HS-5 (cell line): ENCODE measurements at regions not wholly inside any gene's neighbourhood (a gene's known extent, or its start where the extent isn't known, plus 50 kb on each side); places are given as distances from the start of the nearest gene placed in this dataset.

Experiments used
- DNase-seq: peaks from one replicate; pipeline ENCODE4 v3.0.0-alpha.2; 2012; ENCODE audit warnings: low read depth

DNA sequence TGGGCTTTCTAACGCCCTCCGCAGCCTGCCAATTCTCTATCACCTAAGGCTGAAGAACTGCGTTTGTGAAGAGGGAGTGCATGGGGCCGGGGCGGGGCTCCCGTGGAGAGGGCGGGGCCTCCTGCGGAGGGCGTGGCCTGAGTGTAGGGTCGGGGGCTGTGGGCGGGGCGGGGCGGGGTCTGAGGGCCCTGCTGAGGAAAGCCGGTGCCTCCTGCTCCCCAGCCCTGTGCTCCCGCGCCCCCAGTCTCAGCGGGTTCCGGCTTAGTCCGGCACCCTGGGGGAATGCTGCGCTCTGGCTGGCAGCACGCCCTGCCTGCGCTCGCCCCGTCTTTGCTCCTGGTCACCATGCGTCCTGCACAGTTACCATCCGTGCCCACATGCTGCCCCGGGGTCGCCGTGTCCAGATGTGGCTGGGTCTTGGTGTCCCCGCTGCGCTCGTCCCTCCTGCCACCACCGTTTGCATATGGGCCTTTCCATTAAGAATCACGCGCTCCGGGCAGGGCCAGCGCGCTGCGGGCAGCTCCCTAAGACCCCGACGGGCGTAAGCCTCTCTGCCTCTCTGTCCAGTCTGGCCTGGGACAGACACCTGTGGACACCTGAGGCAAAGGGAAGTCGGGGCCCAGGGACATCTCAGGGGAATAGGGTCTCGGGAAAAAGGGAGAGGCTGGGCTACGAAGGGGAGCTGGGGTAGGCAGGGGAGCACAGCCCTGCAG lies 144.0 kb upstream of the RET start:
- DNase-seq = no peak

DNA sequence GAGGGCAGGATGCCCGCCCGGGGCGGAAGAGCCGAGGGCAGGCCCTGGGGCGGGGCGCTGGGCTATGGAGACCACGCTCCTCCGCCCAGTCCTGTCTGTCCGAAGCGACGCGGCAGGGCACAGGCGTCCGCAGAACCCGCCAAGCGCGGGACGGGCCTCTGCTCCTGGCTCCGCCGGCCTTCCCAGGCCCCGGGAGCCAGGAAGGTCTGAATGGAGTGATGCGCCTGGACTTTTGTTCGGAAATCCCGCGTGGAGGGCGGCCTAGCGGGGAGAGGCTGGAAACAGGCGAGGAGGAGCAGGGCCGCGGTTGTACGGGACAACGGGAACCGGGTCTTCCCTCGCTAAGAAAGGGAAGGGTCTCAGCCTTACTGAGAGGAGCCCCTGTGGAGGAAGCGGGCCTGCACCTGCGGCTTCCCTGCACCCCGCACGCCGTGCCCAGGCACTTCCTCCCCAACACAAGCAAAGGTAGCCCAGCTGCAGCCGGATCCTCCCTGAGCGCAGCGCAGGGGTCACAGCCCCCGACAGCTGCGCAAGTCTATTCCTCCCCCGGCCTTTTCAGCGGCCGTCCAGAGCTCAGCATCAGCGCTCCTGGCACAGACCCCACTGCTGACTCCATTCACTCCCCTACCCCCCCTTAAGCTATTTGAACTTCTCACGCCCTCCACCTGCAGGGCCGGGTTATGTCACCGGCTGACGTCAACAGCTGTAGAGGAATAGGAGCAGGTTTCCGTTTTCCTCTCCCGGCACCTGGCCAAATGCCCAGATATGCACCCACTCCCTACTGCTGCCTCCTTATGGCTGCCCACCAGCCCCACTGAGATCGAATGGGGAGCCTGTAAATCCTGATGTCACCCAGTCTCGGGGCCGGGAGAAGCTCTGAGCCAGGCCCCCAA lies 143.2 kb upstream of the RET start:
- DNase-seq = no peak

DNA sequence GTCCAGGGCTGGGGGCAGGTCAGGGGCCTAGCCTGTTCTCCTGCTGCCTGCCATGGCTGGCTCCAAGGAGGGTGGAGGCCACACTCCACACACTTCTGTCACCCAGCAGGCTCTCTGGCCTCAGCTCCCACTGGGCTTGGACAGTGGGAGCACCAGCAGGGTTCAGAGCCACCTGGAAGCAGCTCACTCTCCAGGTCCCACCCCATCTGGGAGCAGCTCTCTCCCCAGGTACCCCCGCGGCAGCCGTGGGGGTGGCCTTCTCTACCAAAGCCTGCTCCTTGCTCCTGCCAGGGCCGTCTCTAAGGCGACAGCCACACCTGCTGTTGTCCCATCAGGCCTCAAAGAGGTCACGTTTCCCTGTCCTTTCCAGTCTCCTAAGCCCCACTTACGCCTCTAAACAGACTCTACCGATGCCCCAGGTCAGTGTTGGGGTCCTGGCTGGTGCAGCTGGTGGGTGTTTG lies 142.5 kb upstream of the RET start:
- no peak for DNase-seq

DNA sequence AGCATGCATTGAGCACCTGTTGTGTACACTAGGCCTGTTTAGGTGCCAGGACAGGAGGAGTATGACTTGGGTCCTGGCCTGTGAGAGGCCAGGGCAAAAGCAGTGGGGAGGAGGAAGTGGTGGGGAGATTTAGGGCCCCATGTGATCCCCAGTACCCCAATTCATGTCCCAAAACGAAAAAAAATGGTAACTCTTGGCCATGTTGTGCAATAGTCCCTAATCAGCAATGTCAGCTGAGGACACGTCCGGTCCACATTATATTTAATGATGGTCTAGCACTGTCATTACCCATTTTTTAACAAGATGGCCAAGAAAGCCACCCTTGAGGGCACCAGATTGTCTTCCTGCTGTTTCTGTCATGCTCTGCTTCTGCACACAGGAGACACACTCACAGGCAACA lies 142.0 kb upstream of the RET start:
- no peak for DNase-seq

DNA sequence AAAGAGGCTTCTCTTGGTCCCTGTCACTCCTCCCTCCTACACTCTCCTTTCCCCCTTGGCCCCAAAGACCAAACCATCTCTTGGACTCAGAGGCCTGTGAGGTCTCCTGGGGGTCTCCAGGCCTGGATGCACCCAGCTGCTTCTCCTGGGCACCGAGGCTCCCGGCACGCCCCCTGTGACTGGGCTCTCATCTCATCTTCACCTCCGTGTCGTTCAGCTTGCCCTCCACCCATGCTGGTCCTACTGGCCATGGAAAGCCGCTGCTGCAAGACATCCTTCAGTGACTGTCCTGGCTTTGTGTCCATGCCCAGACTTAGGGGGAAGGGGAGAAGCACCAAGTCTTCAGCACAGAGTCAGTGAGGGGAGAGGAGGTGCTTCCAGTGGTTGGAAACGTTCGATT lies 141.4 kb upstream of the RET start:
- no peak for DNase-seq

DNA sequence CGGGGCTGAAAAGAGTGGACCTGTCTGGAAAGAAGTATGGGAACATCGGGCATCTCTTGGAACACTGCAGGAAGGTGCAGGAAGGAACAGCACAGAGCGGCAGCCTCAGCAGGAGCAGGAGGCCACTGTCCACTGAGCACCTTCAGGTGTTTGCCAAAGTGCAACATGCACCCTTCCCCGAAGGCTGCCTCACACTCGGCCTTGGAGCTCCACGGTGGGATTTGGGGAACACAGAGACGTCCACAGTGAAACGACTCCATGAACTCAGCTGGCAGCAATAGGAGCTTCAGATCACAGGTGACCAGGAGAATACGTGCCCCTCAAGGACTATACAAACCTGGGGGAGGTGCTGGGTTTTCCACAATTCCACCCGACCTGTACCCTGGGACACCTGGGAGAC lies 140.3 kb upstream of the RET start:
- DNase-seq = no peak

DNA sequence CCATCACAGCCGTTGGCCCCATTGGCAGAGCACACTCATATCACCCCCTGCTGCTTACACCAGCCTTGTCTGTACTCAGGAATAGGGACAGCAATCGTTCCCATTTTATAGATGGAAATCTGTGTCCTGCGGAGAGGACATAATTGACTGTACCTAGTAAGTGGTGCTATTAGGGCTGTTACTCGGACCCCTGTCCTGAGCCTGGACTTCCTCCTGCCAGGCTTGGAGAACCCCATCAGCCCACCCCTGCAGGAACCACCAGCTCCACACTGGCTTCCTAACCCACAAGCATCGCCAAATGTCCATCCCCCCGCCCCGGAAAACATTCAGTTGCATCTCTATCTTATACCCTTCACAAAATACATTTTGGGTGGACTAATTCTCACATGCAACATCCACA lies 139.8 kb upstream of the RET start:
- DNase-seq = no peak

DNA sequence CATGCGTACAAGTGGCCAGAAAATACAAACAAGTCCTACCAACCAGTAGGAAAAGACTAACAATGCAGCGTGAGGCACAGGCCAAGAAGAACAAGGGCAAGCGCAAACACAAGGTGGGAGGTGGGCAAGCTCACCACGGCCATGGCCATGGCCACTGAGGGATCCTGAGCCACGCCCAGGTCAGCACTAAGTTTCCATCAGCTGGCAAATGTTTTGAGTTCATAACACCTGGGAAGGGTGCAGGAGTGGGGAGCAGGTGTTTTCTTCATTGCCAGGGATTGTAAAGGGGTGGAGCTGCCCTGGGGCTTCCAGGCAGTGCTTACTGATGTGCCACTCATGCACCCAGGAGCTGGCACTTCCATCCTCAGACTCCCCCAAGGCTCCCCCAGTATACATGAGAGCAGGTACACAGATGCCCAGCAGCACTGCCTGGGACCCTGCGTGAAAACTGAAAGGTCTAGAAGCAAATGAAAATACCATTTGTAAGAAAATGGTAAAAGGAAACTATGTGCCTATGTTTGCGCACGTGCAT lies 139.2 kb upstream of the RET start:
- no peak for DNase-seq

DNA sequence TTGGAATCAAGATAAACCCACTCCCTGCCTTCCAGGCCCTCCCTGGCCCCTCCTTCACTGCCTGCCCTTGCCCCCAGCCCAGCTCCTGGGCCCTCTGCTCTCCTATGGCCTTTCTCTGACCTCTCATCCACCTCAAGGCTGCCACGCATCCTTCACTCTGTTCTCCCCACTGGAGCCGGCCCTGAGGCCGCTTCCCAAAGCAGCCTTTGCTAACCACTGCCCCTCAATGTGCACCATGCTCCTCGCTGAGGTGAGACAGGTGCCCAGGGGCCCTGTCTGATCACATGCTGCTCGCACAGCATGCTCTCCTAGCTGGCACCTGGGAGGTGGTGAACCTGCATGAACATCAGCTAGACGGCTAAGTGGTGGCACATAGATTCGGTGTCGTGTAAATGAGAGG lies 138.5 kb upstream of the RET start:
- no peak for DNase-seq

DNA sequence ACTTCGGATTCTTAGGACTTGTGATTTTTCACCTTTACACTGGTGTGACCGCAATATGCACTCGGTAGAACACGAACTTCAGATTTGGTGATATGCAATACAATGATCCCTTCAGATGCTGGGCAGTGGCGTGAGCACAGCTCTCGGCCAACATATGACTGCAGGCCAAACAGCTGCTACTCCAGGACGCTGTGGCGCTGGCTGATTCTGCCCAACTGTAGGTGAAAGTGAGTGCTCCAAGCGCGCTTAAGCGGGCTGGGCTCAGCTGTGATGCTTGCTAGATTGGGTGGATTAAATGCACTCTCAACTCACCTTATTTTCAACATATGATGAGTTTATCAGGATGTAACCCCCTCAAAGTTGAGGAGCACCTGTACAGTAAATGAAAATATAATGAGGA lies 137.6 kb upstream of the RET start:
- DNase-seq = no peak

DNA sequence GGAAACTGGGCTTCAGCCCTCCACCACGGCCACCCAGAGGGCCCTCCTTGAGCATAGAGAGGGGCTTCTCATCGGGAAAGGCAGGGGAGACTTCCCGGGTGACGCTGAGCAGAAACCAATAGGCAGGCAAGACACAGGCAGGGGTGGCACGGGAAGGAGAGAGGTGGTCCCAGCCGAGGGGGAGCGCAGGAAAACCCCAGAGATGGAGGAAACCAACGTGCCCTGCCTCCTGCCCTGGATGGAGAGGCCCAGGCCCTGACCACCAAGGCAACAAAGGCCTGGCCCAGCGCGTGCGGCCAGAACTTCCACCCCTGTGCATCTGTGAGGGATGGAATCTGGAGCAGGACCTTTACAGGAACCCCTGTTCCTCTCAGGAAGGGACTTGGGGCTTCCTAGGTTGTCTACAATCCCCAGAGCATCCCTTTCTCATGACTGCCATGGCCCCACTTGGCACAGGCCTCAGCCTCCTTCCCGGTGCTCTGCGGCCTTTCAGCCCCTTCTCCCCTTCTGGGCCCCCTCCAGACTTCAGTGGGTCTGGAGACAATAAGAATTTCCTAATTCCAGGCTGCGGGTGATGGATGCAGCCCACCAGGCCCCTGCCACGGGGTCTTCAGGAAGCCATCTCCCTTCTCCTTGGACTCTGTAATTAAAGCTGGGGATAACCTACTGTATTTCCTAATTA lies 137.0 kb upstream of the RET start:
- DNase-seq = no peak

DNA sequence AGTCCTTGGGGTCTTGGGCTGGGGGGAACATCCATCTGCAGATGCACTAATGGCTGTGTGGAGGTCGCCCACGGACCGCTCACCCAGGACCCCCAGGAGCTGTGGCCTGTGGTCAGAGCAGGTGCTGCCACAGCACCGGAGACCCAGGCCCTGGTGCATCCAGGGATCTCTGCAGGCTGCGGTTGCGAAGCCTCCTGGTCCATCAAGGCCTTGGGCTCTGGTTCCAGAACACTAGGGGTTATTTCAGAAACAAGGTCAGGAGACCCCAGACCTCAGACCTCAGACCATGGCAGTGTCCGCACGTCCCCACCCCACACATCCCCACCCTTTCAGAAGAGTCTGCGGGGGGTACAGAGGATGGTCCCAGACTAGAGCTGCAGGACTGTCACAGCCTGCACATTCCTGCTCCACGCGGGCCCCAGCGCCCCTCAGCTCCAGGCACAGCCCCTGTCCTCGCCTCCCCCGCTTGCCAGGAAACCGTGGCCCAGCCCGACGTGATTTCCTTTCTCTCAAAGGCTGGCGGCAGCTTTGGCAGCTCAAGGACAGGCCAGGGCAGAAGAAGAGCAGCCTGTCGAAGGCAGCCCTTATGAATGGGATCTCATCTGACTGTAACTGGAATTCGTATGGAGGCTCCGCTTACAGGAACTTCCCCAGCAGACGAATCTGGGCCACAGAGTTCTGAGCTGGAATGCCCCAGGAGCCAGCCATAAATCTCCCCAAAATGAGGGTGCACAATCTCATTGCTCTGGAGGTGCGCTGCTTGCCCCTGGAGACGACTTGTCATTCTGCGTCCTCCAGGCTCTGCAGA lies 136.2 kb upstream of the RET start:
- no peak for DNase-seq

DNA sequence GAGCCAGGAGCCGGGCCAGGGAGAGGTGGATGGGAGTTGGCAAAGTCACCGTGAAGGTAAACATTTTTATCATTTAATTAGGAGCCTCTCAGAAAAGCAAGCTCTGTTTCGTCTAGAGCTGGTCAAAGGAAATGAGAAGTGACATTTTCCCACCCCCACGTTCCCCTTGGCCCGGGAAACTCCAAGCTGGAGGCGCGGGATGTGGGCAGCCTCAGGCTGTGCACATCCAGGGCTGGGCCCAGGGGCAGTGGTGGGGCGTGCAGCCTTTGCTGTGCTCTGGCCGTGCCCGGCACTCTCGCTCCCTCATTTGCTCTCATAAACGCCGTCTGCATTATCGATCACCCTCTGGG lies 135.6 kb upstream of the RET start:
- no peak for DNase-seq

DNA sequence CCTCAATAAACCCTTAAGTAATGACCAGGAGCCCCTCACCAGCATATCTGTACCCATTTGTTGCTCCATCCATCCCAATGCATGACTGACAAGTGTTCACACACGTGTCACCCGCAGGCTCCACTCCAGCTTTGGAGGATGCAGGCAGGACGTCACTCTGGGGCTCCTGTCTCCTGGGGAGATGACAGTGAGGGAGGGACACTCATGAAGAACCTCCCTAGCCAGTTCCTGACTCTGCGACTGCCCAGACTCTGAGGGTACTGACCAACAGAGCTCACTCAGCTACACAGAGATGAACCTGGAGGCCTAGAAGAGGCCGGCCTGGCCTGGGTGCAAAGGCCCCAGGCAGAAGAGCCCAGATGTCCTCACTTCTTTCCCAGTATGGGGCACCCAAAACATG lies 135.1 kb upstream of the RET start:
- no peak for DNase-seq

DNA sequence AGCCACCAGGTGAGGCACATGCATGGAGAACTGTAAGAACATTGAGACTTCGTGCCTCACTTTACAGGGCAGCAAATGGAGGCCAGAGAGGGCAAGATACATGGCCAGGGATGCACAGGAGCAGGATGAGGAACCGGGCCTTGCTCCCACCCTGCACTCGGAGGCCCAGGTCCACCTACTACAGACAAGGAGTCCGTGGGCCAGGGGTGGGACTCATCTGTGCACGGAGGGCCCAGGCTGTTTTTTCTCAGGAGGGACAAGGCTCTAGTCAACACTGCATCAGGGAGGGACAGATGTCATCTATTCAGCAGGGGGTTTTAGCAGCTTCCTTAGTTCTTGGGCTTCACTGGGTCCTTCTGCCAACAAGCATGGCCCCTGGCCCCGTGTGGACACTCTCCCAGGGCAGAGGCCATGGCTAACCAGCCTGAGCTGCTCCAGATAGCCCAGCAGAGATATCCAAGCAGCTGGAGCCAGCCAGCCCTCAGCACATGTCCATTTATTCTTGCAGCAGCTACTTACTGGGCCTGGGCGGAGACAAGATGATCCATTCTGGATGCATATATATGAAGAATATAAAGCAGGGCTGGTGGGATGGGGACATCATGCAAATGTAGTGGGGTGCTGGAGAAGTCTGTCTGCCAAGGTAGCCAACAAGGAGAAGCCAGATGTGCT lies 134.5 kb upstream of the RET start:
- DNase-seq = no peak

DNA sequence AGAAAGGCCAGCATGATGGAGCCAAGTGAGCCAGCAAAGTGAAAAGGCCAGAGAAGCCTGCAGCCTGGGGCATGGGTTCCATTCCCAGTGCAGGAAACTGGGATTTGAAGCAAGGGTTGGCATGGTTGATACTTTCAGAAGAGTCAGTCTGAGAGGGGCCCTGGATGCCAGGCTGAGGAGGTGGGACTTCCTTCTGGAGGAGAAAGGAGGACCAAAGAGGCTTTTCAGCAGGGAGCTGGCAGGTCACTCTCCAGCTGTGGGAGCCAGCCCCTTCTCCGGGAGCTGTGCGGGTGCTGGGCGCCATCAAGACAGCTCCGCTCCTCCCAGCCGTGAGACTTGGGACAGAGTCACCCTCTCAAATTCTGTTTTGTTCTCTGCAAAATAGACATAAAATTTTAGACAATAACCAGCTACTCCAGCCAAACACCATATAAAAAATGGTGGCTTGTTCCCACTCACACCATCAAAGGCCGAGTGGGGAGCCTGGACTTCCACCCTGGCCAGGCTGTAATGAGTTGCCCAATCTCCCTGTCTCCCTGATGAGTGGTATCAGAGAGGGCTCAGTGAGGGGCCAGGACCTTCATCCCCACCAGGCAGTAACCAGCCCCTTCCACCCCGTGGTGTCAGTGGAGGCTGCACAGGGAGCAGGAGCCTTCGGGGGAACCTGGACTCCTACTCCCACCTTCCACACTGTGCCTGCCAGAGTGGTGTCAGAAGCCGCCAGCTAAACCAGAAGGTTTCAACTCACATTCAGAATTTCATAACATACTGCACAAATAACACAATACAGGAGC lies 133.6 kb upstream of the RET start:
- DNase-seq = no peak

DNA sequence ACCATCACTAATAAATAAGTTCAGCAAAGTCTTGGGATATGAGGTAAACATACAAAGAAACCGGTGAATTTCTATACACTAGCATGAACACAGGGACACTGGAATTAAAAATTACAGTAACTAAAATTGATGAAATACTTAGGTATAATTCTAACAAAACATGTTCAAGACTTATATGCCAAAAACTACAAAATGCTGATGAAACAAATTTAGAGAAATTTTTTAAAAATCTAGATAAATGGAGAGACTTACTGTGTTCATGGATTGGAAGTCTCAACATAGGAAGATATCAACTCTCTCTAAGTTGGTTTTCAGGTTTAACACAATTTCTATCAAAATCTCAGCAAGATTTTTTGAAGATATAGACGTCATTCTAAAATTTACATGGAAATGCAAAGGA lies 128.8 kb upstream of the RET start:
- DNase-seq = no peak

DNA sequence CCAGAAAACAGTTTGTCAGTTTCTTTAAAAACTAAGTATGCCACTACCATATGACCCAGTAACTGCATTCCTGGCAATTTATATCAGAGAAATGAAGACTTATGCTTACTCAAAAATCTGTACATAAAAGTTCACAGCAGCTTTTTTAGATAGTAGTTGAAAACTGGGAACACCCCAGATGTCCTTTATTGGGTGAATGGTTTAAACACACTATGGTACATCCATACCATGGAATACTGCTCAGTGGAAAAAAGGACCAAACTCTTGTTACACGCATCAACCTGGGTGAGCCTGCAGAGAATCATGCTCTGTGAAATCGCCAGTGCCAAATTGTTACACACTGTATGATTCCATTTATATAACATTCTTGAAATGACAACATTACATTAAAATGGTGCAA lies 127.6 kb upstream of the RET start:
- no peak for DNase-seq

DNA sequence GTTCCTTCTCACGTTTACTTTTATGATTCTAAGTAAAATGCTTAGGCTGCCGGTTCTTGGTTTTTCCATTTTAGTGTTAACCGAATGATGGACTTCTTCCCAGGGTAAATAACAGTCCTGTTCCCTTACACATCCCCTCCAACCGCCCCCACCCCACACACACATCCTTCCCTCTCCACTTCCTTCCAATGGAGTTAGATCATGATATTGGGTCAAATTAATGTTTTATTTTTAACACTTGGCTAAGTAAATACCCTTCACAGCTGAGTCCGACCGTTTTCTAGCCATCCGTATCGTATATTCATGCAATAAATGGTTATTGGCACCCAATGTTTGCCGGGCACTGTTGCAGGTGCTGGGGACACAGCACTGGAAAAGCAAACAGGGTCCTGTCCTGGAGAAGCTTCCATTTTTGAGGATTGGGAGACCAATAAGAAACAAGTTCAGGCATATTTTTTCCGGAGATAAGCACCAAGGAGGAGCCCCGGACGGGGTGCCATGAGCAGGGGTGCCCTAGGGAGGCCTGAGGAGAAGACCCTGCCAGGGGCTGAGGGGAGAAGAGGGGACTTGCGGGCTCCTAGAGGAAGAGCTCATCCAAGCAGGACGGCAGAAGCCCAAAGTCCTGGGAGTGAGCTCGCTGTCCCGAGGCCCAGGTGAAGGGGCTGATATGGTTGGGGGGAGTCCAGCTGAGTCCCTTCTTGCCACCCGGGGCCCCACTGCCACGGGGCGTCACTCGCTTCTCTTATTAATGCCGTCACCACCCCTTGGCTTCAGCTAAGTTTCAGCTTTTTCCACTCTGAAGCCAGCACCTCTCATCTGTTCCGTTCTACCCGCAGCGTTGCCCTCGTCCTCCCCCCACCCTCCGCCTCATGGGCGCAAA lies 126.0 kb upstream of the RET start:
- no peak for DNase-seq
